Natural killer cell treated with Interleukin-12 subunit alpha and Interleukin-12 subunit beta and Interleukin-15 and Interleukin-18, amount 100 ng/mL, for 72 hours (primary cell): ENCODE measurements at regions not wholly inside any gene's neighbourhood (a gene's known extent, or its start where the extent isn't known, plus 50 kb on each side); places are given as distances from the start of the nearest gene placed in this dataset.

ENCODE experiments used
- ATAC-seq, 2 donors: fragments of 150-1000 bp; cut with Tn5 transposase in 1 of 2; sonication (Bioruptor Pico), chemical (Tn5 transposase) in 1 of 2; 2 replicates each; pipeline ENCODE4 v1.10.0; 2021
- DNase-seq: peaks from one replicate; pipeline ENCODE4 v3.0.0; 2022; ENCODE audit warnings: low spot score
- H3K27ac Mint-ChIP-seq, 2 donors: 1 replicate in 1 of 2; 2 replicates in 1 of 2; pipeline ENCODE4 v1.8.0; 2022; ENCODE audit warnings: mixed read lengths in 2 of 2, mild to moderate bottlenecking in 1 of 2, moderate library complexity in 1 of 2
- H3K27me3 Mint-ChIP-seq, 2 donors: 1 replicate in 1 of 2; 2 replicates in 1 of 2; pipeline ENCODE4 v1.8.0; 2022; ENCODE audit warnings: mixed read lengths in 2 of 2
- H3K36me3 Mint-ChIP-seq: one replicate; pipeline ENCODE4 v1.8.0; 2022; ENCODE audit warnings: mixed read lengths
- H3K4me1 Mint-ChIP-seq, 2 donors: 1 replicate in 1 of 2; 2 replicates in 1 of 2; pipeline ENCODE4 v1.8.0; 2022; ENCODE audit warnings: low read depth in 2 of 2, mixed read lengths in 2 of 2, mild to moderate bottlenecking in 1 of 2
- H3K4me3 Mint-ChIP-seq: one replicate; pipeline ENCODE4 v1.8.0; 2022; ENCODE audit warnings: mixed read lengths
- H3K9me3 Mint-ChIP-seq: 2 replicates; pipeline ENCODE4 v1.8.0; 2022; ENCODE audit warnings: mixed read lengths

GRCh38 chrX:57848857-57849256 lies 61.4 kb downstream of the ZXDA start:
- Mint-ChIP-seq H3K4me3 (no peak overlapping the region), H3K9me3 (peaks cover 12% of the 10 kb centered on the region), H3K36me3 (peaks cover 17% of the 10 kb centered on the region), H3K27ac (no peak overlapping the region), H3K27me3 (no peaks in the 10 kb centered on the region), H3K4me1 (no peaks in the 10 kb centered on the region)
- DNase-seq (no peak), ATAC-seq (no peak)

- H3K4me1 Mint-ChIP-seq, result peaks cover 0 to 3% of the 10 kb centered on the region in 2 donors
Observed at GRCh38 chrX:57822818-57823217, 87.4 kb downstream of the ZXDA start.

GRCh38 chrX:57822398-57822797 lies 87.9 kb downstream of the ZXDA start:
- ATAC-seq (no peak), DNase-seq (no peak)
- H3K4me3 Mint-ChIP-seq, result no peak overlapping the region
- H3K36me3 Mint-ChIP-seq, result no peaks in the 10 kb centered on the region
- peaks cover 0 to 3% of the 10 kb centered on the region in 2 donors for H3K4me1 Mint-ChIP-seq
- H3K9me3 Mint-ChIP-seq, result no peaks in the 10 kb centered on the region
- peaks cover 0 to 19% of the 10 kb centered on the region in 2 donors for H3K27me3 Mint-ChIP-seq
- no peak overlapping the region for H3K27ac Mint-ChIP-seq

More at GRCh38 chrX:57822818-57823217, 87.4 kb downstream of the ZXDA start:
- Mint-ChIP-seq H3K4me3 (no peak overlapping the region), H3K27ac (no peak overlapping the region), H3K9me3 (no peaks in the 10 kb centered on the region), H3K36me3 (no peaks in the 10 kb centered on the region), H3K27me3 (peaks cover 0 to 17% of the 10 kb centered on the region in 2 donors)
- no peak for ATAC-seq
- no peak for DNase-seq

- H3K36me3 Mint-ChIP-seq, result no peaks in the 10 kb centered on the region
- DNase-seq (no peak), ATAC-seq (peak in 1 of 2 donors; percentile 65)
- peaks cover 0 to 15% of the 10 kb centered on the region in 2 donors for H3K27me3 Mint-ChIP-seq
- H3K4me1 Mint-ChIP-seq, result peaks cover 0 to 3% of the 10 kb centered on the region in 2 donors
- H3K4me3 Mint-ChIP-seq, result no peak overlapping the region
- H3K27ac Mint-ChIP-seq, result no peak overlapping the region
- H3K9me3 Mint-ChIP-seq, result no peaks in the 10 kb centered on the region
Observed at GRCh38 chrX:57821703-57822387, 88.4 kb downstream of the ZXDA start.

GRCh38 chrX:57817302-57817701 lies 93.0 kb downstream of the ZXDA start:
- Mint-ChIP-seq H3K4me3 (no peak overlapping the region), H3K4me1 (peaks cover 0 to 3% of the 10 kb centered on the region in 2 donors), H3K27me3 (peaks cover 11 to 20% of the 10 kb centered on the region in 2 donors)

GRCh38 chrX:57772637-57773036 lies 92.6 kb upstream of the NLRP2B start:
- DNase-seq, result no peak
- H3K9me3 Mint-ChIP-seq, result no peaks in the 10 kb centered on the region

More at GRCh38 chrX:57817302-57817701, 93.0 kb downstream of the ZXDA start:
- H3K9me3 Mint-ChIP-seq, result peaks cover 3% of the 10 kb centered on the region
- DNase-seq (no peak), ATAC-seq (no peak)
- H3K36me3 Mint-ChIP-seq, result peaks cover 6% of the 10 kb centered on the region
- no peak overlapping the region for H3K27ac Mint-ChIP-seq

GRCh38 chrX:57771689-57772088 lies 91.6 kb upstream of the NLRP2B start:
- Mint-ChIP-seq H3K27me3 (peaks cover 0 to 4% of the 10 kb centered on the region in 2 donors), H3K4me3 (no peak overlapping the region), H3K4me1 (no peaks in the 10 kb centered on the region), H3K36me3 (no peaks in the 10 kb centered on the region), H3K9me3 (no peaks in the 10 kb centered on the region), H3K27ac (no peak overlapping the region)
- ATAC-seq (no peak), DNase-seq (no peak)

More at GRCh38 chrX:57772637-57773036, 92.6 kb upstream of the NLRP2B start:
- Mint-ChIP-seq H3K4me3 (no peak overlapping the region), H3K36me3 (no peaks in the 10 kb centered on the region), H3K27ac (no peak overlapping the region), H3K4me1 (no peaks in the 10 kb centered on the region), H3K27me3 (peaks cover 0 to 1% of the 10 kb centered on the region in 2 donors)
- ATAC-seq, result no peak

- H3K4me3 Mint-ChIP-seq, result no peak overlapping the region
- no peak for DNase-seq
- H3K36me3 Mint-ChIP-seq, result peaks cover 16% of the 10 kb centered on the region
- ATAC-seq, result no peak
- H3K9me3 Mint-ChIP-seq, result peaks cover 6% of the 10 kb centered on the region
- no peaks in the 10 kb centered on the region for H3K4me1 Mint-ChIP-seq
- H3K27ac Mint-ChIP-seq, result no peak overlapping the region
- H3K27me3 Mint-ChIP-seq, result no peaks in the 10 kb centered on the region
Observed at GRCh38 chrX:57752866-57753265, 72.8 kb upstream of the NLRP2B start.

- DNase-seq, result no peak
- peak in 1 of 2 donors; percentile 24 for ATAC-seq
- H3K4me1 Mint-ChIP-seq, result no peaks in the 10 kb centered on the region
- H3K9me3 Mint-ChIP-seq, result no peaks in the 10 kb centered on the region
- H3K27ac Mint-ChIP-seq, result no peak overlapping the region
- no peak overlapping the region for H3K4me3 Mint-ChIP-seq
- no peaks in the 10 kb centered on the region for H3K36me3 Mint-ChIP-seq
- no peaks in the 10 kb centered on the region for H3K27me3 Mint-ChIP-seq
Observed at GRCh38 chrX:57741107-57741506, 61.0 kb upstream of the NLRP2B start.

GRCh38 chrX:57737881-57738280 lies 57.8 kb upstream of the NLRP2B start:
- Mint-ChIP-seq H3K4me3 (no peak overlapping the region), H3K4me1 (no peaks in the 10 kb centered on the region), H3K27ac (no peak overlapping the region), H3K36me3 (no peaks in the 10 kb centered on the region), H3K9me3 (no peaks in the 10 kb centered on the region), H3K27me3 (no peaks in the 10 kb centered on the region)
- no peak for DNase-seq
- ATAC-seq, result no peak
